Left renal pelvis (tissue), 4 donors: ENCODE measurements at regions not wholly inside any gene's neighbourhood (a gene's known extent, or its start where the extent isn't known, plus 50 kb on each side); places are given as distances from the start of the nearest gene placed in this dataset.
"Not testable (repeated sequence)": the region's sequence is repeated elsewhere in the genome, so short reads cannot be mapped to it uniquely, and the experiment has no call there.

Experiments used
- DNase-seq, 4 donors: peaks; one replicate each; pipeline ENCODE4 v3.0.0-alpha.2; 2013; ENCODE audit warnings: low read depth in 4 of 4, low spot score in 3 of 4

- no peak for DNase-seq
Measured at GRCh38 chr3:177379045-177379444, 181.8 kb upstream of the TBL1XR1 start.

- no peak for DNase-seq
Measured at GRCh38 chr3:177381070-177381469, 183.8 kb upstream of the TBL1XR1 start.

GRCh38 chr3:177382944-177383343 is 185.7 kb upstream of the TBL1XR1 start:
- DNase-seq, result no peak

GRCh38 chr3:177385186-177385585 is 187.9 kb upstream of the TBL1XR1 start:
- DNase-seq, result no peak

GRCh38 chr3:177385831-177386301 is 188.6 kb upstream of the TBL1XR1 start:
- DNase-seq, result no peak

- DNase-seq, result no peak
Measured at GRCh38 chr3:177388209-177388608, 190.9 kb upstream of the TBL1XR1 start.

- DNase-seq, result not testable (repeated sequence)
Measured at GRCh38 chr3:177394231-177395024, 197.1 kb upstream of the TBL1XR1 start.

GRCh38 chr3:177396733-177397132 is 199.5 kb upstream of the TBL1XR1 start:
- DNase-seq, result no peak

GRCh38 chr3:177401375-177401774 is 204.1 kb upstream of the TBL1XR1 start:
- DNase-seq, result no peak

- no peak for DNase-seq
Measured at GRCh38 chr3:177402533-177402932, 205.3 kb upstream of the TBL1XR1 start.

- no peak for DNase-seq
Measured at GRCh38 chr3:177405191-177405672, 207.9 kb upstream of the TBL1XR1 start.

GRCh38 chr3:177410730-177411129 is 213.4 kb upstream of the TBL1XR1 start:
- DNase-seq, result no peak

GRCh38 chr3:177411201-177411600 is 213.9 kb upstream of the TBL1XR1 start:
- no peak for DNase-seq

GRCh38 chr3:177412677-177413170 is 215.4 kb upstream of the TBL1XR1 start:
- not testable (repeated sequence) for DNase-seq

- no peak for DNase-seq
Measured at GRCh38 chr3:177414093-177414492, 216.8 kb upstream of the TBL1XR1 start.

GRCh38 chr3:177418787-177419186 is 221.5 kb upstream of the TBL1XR1 start:
- DNase-seq, result no peak

- DNase-seq, result no peak
Measured at GRCh38 chr3:177419904-177420601, 222.8 kb upstream of the TBL1XR1 start.

- no peak for DNase-seq
Measured at GRCh38 chr3:177420651-177421480, 223.6 kb upstream of the TBL1XR1 start.

GRCh38 chr3:177421481-177421785 is 224.2 kb upstream of the TBL1XR1 start:
- no peak for DNase-seq

- DNase-seq, result no peak
Measured at GRCh38 chr3:177424521-177424920, 227.2 kb upstream of the TBL1XR1 start.

- DNase-seq, result no peak
Measured at GRCh38 chr3:177425042-177425441, 227.8 kb upstream of the TBL1XR1 start.
